GM18517 (cell line): ENCODE measurements at regions not wholly inside any gene's neighbourhood (a gene's known extent, or its start where the extent isn't known, plus 50 kb on each side); places are given as distances from the start of the nearest gene placed in this dataset.
A peak's percentile ranks its signal among the peaks of the same experiment; 100 is the strongest.

Source experiments
- ATAC-seq: cut with Tn5 transposase; IDR thresholded peaks from one replicate; pipeline ENCODE4 v1.9.1; 2021; ENCODE audit warnings: mild to moderate bottlenecking, moderate library complexity; ENCODE audit not compliant: unreplicated experiment

GRCh38 chrX:110430293-110431076 is 71.8 kb downstream of the RTL9 start:
- no peak for ATAC-seq

- no peak for ATAC-seq
Measured at GRCh38 chrX:110432091-110432905, 73.7 kb downstream of the RTL9 start.

- ATAC-seq: no peak
Measured at GRCh38 chrX:110432906-110433215, 74.2 kb downstream of the RTL9 start.

GRCh38 chrX:110435196-110435595 is 76.5 kb downstream of the RTL9 start:
- no peak for ATAC-seq

GRCh38 chrX:110436523-110436922 is 77.9 kb downstream of the RTL9 start:
- no peak for ATAC-seq

- ATAC-seq: no peak
Measured at GRCh38 chrX:110437686-110438085, 79.0 kb downstream of the RTL9 start.

- no peak for ATAC-seq
Measured at GRCh38 chrX:110440016-110440805, 81.6 kb downstream of the RTL9 start.

GRCh38 chrX:110442635-110443034 is 84.0 kb downstream of the RTL9 start:
- ATAC-seq: peak; percentile 82

- ATAC-seq: no peak
Measured at GRCh38 chrX:110444996-110445395, 86.3 kb downstream of the RTL9 start.

GRCh38 chrX:110448459-110448858 is 89.8 kb downstream of the RTL9 start:
- no peak for ATAC-seq

- no peak for ATAC-seq
Measured at GRCh38 chrX:110449312-110449711, 90.7 kb downstream of the RTL9 start.

- ATAC-seq: peak; percentile 89
Measured at GRCh38 chrX:110450050-110450449, 91.4 kb downstream of the RTL9 start.

GRCh38 chrX:110454336-110454735 is 95.7 kb downstream of the RTL9 start:
- no peak for ATAC-seq

GRCh38 chrX:110462957-110463356 is 104.3 kb downstream of the RTL9 start:
- no peak for ATAC-seq

- ATAC-seq: no peak
Measured at GRCh38 chrX:110466790-110467189, 108.1 kb downstream of the RTL9 start.

GRCh38 chrX:110472265-110472664 is 113.6 kb downstream of the RTL9 start:
- ATAC-seq: no peak

- ATAC-seq: no peak
Measured at GRCh38 chrX:110477593-110478228, 119.1 kb downstream of the RTL9 start.

- no peak for ATAC-seq
Measured at GRCh38 chrX:110491846-110492620, 133.4 kb downstream of the RTL9 start.

GRCh38 chrX:110504947-110505346 is 146.3 kb downstream of the RTL9 start:
- no peak for ATAC-seq
